HAP-1 (cell line): ENCODE measurements at regions not wholly inside any gene's neighbourhood (a gene's known extent, or its start where the extent isn't known, plus 50 kb on each side); places are given as distances from the start of the nearest gene placed in this dataset.
"Not testable (repeated sequence)": the region's sequence is repeated elsewhere in the genome, so short reads cannot be mapped to it uniquely, and the experiment has no call there.

Experiments used
- DNase-seq, 2 experiments: peaks; one replicate each; pipeline ENCODE4 v3.0.0-alpha.2; 2016 to 2020; ENCODE audit warnings: low spot score in 2 of 2
- H3K27me3 ChIP-seq: fragments of 250-450 bp; sonication (Bioruptor Pico); 2 replicates; pipeline ENCODE4 v1.5.1; 2020; ENCODE audit warnings: low read depth, mild to moderate bottlenecking, moderate library complexity
- H3K36me3 ChIP-seq: fragments of 250-450 bp; sonication (Bioruptor Pico); replicated peaks from 2 replicates; pipeline ENCODE4 v1.5.1; 2020; ENCODE audit warnings: mild to moderate bottlenecking
- H3K4me1 ChIP-seq: fragments of 250-450 bp; sonication (Bioruptor Pico); 2 replicates; pipeline ENCODE4 v1.5.1; 2020; ENCODE audit warnings: mild to moderate bottlenecking
- H3K4me3 ChIP-seq: fragments of 250-450 bp; sonication (Bioruptor Pico); 2 replicates; pipeline ENCODE4 v1.5.1; 2020; ENCODE audit warnings: mild to moderate bottlenecking, moderate library complexity
- H3K9me3 ChIP-seq: fragments of 250-450 bp; sonication (Bioruptor Pico); 2 replicates; pipeline ENCODE4 v1.5.1; 2020; ENCODE audit warnings: mild to moderate bottlenecking, moderate library complexity
- in situ Hi-C: fragments of 300-500 bp; cut with MboI; formaldehyde crosslinking; loops from 3 replicates; pipeline ENCODE4 v1.14.3; 2020; ENCODE audit warnings: low sequenced_read_pairs, inconsistent platforms, mixed read lengths

DNA sequence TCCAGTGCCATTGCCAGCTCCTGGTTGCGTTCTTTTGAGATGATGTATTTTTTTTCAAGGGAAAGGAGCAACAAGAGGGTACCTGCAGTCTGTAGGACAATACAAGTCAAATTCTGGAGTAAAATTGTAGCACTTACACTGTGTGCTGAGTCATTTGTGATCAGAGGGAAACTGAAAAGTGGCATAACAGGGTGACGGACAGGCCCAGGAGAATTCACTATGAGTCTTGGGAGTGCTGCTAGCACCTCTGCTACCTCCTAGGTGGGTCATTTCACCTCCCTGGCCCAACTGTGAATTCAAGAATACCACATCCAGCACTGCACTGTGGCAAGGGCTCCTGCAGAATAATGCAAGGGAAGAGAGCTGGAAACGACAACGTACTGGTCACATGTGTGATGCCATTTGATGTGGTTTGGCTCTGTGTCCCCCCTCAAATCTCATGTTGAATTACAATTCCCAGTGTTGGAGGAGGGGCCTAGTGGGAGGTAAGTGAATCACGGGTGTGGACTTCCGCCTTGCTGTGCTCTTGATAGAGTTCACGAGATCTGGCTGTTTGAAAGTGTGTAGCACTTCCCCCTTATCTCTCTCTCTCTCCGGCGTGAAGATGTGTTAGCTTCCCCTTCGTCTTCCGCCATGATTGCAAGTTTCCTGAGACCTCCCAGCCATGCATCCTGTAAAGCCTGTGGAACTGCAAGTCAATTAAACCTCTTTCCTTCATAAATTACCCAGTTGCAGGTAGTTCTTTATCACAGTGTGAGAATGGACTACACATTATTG lies 261.0 kb downstream of the BCL2L11 start:
- H3K4me3 ChIP-seq, H3K27me3 ChIP-seq, in situ Hi-C loops, DNase-seq, H3K4me1 ChIP-seq, H3K36me3 ChIP-seq, H3K9me3 ChIP-seq: not testable (repeated sequence)

DNA sequence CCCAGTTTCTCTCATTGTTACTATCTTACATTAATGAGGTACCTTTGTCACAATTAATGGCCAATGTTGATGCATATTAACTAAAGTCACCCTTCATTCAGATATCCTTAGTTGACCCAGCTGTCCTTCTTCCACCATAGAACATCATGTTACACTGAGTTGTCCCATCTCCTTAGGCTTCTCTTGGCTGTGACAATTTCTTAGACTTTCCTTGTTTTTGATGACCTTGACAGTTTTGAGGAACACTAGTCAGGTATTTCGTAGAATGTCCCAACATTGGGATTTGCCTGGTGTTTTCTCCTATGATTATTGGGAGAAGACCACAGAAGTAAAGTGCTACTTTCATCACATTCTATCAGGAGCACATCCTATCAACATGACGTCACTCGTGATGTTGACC lies 261.8 kb downstream of the BCL2L11 start:
- H3K4me3 ChIP-seq, H3K9me3 ChIP-seq, in situ Hi-C loops, H3K36me3 ChIP-seq, H3K27me3 ChIP-seq, H3K4me1 ChIP-seq, DNase-seq: not testable (repeated sequence)

DNA sequence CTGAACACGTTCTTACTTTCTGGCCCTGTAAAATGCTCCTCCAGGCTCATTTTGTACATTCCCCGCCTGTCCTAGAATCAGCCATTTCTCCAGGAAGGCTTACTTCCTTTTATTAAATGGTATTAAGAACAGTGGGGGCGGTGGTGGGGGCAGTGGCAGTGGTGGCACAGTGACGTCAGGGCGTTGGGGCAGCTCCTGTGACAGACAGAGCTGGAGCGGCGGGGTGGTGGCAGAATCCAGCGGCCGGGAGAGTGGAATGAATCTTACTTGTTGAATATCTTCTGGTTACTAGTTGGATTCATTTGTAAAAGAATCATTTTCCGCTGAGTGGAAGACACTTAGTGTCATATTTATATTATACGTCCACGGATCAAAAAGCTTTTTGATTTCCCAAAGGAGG lies 262.6 kb downstream of the BCL2L11 start:
- in situ Hi-C loops, H3K4me3 ChIP-seq, H3K9me3 ChIP-seq, H3K27me3 ChIP-seq, H3K36me3 ChIP-seq, H3K4me1 ChIP-seq, DNase-seq: not testable (repeated sequence)

DNA sequence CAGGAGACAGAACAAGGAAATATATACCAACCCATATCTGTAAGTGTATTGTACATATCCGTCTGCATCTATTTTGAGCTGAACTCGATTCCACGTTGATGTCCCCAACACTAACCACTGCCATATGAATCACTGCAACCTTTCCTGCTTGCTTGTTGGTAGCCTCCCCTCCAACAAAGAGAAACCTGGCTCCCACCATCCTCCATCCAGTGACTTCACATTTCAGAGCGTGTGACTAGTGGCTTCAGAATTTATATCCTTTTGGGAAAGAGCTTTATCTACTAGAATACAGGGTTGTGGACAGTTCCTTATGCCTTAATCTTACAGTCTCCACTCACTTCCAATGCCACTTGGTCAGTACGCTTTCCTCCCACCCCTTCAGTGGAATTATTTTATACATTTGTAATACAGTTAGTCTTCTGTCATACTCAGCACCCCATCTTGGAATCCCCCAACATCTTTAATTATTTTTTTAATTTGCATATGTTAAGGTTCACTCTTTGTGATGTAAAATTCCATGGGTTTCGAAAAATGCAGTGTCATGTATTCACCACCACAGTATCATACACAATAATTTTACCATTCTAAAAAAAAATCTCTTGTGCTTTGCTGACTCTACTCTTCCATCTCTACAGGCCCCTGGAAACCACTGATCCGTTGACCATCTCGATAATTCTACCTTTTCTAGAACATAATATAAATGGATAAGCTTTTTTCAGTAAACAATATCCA lies 264.7 kb downstream of the BCL2L11 start:
- H3K4me3 ChIP-seq, DNase-seq, H3K27me3 ChIP-seq, H3K4me1 ChIP-seq, in situ Hi-C loops, H3K9me3 ChIP-seq, H3K36me3 ChIP-seq: not testable (repeated sequence)

DNA sequence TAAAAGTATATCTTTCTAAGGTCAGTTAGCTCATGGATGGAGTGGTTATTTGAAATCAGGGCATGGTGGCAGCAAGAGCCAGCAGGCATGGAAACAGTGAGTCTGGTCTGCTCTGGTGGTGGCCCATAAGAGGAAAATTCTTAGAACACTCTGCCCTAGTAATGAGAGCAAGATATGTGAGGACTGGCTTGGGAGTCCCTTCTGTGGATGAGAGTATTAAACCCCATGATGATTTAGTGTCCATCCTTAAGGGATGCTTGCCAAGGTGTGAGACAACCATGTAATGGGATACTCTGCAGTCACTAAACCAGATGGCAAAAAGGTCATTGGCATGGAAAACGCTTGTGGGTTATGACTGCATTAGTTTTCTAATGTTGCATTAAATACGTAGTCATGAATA lies 269.9 kb downstream of the BCL2L11 start:
- H3K4me1 ChIP-seq, H3K9me3 ChIP-seq, H3K36me3 ChIP-seq, H3K4me3 ChIP-seq, in situ Hi-C loops, H3K27me3 ChIP-seq, DNase-seq: not testable (repeated sequence)

DNA sequence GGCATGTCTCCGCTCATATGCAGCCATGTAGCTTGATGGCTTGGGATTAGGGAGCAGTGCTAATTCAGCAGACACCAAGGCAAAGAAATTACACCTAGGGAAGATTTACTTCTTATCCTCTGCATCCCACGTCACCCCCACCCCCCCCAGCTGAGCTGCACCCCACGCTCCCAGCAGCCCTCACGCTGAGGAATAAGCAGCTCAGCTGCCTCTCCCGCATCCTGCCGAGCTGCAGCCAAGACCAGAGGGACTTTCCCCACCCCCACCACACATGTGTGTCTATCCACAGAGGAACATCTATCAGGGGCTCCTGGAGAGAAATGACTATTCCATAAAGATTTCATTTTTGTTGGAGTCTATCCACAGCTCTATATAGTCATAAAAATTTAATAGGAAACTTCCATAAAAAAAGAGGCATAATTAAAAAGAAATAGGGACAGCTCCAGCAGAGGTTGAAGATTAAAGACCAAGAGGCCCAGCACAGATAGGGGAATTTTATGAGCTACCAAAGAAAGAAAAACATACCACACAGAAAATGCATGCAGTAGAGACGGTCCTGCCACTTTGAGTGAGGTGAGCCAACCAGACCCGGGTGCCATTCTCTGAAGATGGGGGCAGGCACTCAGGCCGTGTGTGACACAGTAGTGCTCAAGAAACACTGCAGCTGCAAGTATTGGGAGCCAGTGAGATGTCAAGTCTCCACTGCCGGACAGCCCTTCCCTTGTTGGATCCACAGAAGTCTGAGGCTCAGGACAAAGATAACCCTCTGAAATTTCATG lies 274.8 kb downstream of the BCL2L11 start:
- H3K36me3 ChIP-seq, H3K27me3 ChIP-seq, H3K4me3 ChIP-seq, H3K4me1 ChIP-seq, H3K9me3 ChIP-seq, DNase-seq, in situ Hi-C loops: not testable (repeated sequence)

DNA sequence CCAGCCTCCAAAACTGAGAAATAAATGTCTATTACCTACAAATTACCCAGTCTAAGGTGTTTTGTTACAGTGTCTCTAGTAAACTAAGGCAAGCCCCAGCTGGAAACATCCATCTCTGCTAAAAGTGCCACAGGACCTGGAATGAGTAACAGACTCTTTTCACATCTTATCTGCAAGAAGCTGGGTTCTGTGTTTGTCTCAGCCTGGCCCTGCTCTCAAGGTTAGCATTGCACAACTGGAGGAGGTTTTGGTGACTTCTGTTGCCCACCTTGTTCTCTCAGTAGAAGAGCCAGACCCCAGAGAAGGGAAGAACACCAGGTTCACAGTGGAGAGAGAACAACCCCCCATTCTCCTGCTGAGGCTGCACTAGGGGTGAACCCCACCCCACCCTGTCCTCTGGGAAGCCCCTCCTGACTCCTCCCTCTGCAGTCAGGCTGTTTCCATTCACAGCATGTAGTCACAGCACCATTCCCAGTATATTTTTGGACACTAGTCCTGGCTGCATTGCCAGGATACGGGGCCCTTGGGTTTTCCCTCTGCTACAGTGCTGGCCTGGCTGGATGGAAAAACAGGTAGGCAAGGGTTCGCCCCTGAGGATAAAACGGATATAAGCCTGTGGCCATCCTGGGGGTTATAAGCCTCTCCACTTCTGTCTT lies 280.0 kb downstream of the BCL2L11 start:
- in situ Hi-C loops, H3K4me1 ChIP-seq, H3K9me3 ChIP-seq, H3K4me3 ChIP-seq, DNase-seq, H3K27me3 ChIP-seq, H3K36me3 ChIP-seq: not testable (repeated sequence)

DNA sequence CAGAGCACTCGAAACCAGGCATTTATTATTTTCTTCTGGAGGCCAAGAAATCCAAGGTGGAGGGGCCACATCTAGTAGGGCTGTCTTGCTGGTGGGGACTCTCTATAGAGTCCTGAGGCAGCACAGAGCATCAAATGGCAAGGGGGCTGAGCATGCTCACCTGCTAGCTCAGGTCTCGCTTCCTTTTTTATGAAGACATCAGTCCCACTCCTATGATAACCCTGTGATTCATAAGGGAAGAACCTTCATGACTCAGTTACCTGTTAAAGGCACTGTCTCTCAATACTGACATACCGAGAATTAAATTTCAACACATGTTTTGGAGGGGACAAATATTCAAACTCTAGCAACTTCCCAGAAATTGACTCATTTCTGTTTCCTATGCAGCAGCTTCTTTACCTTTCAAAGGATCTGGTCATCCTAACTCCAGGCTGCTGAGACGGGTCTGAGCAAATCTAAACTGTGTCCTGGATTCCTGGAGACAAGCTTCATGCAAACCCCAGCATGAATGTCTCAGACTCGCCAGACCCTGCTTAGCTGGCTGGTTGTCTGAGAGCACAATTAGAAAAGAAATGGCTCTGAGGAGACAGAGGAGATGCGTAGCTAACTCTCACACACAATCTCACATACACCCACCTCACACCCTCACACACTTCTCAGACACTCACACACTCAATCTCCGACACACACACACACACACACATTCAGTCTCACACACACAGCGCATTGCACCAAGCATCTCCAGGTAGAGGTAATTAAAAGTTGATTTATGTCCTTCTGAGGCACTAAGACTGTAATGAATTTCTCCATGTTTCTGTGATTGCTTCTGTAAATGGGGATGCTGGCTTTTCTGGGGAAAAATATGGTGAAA lies 280.8 kb downstream of the BCL2L11 start:
- DNase-seq, H3K27me3 ChIP-seq, in situ Hi-C loops, H3K4me1 ChIP-seq, H3K4me3 ChIP-seq, H3K36me3 ChIP-seq, H3K9me3 ChIP-seq: not testable (repeated sequence)

DNA sequence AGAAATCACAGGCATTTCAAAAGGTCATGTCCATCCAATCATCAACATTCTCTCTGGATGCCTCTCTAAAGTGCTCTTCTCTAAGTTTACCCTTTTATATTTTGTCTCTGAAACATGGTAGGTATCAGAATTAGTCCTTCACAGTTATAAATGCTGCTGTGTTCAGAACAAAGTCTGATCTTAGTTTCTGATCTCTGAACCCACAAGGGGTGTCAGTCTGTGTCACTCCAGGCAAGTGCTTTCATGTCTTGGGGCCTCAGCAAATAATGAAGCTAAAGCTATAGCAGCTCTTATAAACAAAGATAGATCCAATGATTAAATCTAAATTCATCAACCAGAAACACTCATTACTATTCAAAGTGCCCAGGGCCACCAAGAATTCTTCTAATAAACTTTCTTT lies 281.7 kb downstream of the BCL2L11 start:
- DNase-seq, H3K4me1 ChIP-seq, H3K9me3 ChIP-seq, H3K27me3 ChIP-seq, H3K36me3 ChIP-seq, in situ Hi-C loops, H3K4me3 ChIP-seq: not testable (repeated sequence)

DNA sequence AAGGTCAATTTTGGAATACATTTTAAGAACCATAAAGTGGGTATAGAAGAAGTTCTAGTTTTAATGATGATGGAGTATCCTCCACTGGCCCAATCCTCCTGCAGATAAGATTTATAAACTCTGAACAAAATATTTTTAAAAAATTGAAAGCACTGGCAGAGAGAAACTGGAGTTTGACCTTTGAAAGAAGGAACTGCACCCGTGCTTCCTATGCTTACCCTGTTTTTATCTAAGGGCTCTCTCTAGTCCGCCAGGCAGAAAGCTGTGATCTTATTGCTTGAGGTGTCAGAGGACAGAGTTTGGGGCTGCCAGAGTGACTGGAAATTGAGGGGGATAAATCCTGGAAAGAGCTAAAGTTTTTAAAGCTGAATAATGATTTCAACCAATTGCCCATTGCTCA lies 282.6 kb downstream of the BCL2L11 start:
- H3K4me3 ChIP-seq, H3K36me3 ChIP-seq, H3K9me3 ChIP-seq, in situ Hi-C loops, H3K27me3 ChIP-seq, H3K4me1 ChIP-seq, DNase-seq: not testable (repeated sequence)

DNA sequence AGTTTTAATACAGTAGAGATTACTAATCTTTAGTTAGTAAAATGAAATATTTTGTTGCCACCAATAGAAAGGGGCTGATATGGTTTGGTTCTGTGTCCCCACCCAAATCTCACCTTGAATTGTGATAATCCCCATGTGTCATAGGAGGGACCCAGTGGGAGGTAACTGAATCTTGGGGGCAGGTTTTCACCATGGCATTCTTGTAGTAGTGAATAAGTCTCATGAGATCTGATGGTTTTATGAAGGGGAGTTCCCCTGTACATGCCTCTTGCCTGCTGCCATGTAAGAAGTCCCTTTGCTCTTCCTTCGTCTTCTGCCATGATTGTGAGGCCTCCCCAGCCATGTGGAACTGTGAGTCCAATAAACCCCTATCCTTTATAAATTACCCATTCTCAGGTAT lies 285.9 kb downstream of the BCL2L11 start:
- H3K4me1 ChIP-seq, H3K27me3 ChIP-seq, H3K4me3 ChIP-seq, DNase-seq, in situ Hi-C loops, H3K9me3 ChIP-seq, H3K36me3 ChIP-seq: not testable (repeated sequence)

DNA sequence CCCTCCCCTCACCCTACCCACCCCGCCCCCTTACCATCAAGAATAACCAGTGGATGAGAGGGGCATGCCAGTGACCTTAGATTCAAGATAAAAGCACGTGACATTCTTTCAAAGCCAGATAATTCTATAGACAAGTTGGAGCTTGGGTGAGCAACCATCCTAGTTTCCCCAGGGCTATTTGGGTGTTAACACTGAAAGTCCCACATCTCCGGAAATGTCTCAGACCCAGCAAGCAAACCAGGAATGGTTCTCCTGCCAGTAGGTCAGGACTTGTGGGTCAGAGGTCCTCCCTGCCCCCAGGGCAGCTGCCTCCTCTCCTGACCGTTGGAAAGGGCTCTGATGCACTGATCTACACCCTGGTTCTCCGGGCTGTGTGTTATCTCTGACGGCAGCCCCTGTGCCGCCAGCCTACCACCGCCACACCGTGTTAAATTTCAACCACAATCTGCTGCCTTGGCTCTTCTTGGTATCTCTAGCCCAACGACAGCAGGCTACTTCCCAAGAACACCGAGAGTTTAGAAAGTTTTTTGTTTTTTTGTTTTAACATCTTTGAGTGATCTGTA lies 287.0 kb downstream of the BCL2L11 start:
- in situ Hi-C loops: not testable (repeated sequence)

DNA sequence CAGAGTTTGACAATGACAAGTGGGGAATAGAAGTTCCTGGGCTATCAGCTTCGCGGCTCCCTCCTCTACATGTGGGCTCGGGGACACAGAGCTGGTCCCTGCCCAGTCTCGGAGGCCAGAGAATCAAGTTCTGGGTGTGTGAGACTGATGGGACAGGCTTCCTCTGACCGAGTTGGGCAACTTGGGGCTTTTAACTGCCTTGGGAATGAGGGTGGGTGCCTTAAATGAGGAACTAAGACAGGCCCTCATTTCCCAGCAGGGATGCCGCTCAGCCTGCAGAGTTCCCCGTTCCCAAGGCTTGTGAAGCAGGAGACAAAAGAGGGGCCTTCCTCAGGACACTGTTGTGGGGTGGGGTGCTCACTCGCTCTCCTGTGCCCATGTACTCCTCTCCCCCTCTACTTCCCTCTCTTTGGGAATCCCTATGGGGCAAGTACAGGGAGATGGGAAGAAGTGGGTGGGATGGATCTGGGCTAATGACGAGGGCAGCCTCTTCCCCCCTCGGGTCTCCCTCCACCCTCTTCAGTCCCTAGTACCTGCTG lies 290.2 kb downstream of the BCL2L11 start:
- H3K4me3 ChIP-seq, H3K27me3 ChIP-seq, H3K9me3 ChIP-seq, DNase-seq, in situ Hi-C loops, H3K4me1 ChIP-seq, H3K36me3 ChIP-seq: not testable (repeated sequence)

More for the DNA sequence above, 287.0 kb downstream of the BCL2L11 start:
- not testable (repeated sequence) for DNase-seq, H3K36me3 ChIP-seq, H3K4me1 ChIP-seq, H3K9me3 ChIP-seq, H3K27me3 ChIP-seq, H3K4me3 ChIP-seq
